Midbrain (tissue), 1 donor: ENCODE measurements at regions not wholly inside any gene's neighbourhood (a gene's known extent, or its start where the extent isn't known, plus 50 kb on each side); places are given as distances from the start of the nearest gene placed in this dataset.
"Not testable (repeated sequence)": the region's sequence is repeated elsewhere in the genome, so short reads cannot be mapped to it uniquely, and the experiment has no call there.

ENCODE experiments used
- DNase-seq: peaks from one replicate; lab custom pipeline; 2025; lab: John Stamatoyannopoulos, UW

DNA sequence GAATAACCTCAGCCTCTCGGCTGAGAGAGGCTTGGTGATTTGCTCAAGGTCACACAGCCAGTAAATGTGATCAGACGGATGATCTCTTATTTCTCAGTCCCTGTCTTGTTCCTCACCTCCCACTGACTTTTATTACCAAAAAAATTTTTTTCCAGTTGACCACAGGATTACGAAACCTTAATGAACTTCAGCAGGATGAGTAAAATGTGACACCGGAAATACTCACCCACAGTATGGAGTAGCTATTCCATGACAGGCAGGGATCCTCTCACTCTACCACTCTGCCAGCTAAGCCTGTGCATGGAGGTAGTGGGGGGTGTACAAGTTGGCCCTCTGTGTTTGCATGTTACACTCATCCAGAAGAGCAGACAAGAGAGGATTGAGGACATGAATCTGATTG is 916.4 kb downstream of the UQCRFS1 start:
- DNase-seq: no peak

DNA sequence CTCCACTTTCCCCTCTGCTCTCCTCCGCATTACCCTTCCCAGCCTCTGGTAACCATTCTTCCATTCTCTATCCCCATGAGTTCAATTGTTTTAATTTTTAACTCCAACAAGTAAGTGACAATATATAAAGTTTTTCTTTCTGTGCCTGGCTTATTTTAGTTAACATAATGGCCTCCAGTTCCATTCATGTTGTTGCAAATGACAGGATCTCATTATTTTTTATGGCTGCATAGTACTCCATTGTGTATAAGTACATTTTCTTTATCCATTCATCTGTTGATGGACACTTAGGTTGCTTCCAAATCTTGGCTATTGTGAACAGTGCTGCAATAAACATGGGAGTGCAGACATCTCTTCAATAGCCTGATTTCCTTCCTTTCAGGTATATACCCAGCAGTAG is 918.0 kb downstream of the UQCRFS1 start:
- DNase-seq: not testable (repeated sequence)

- no peak for DNase-seq
Observed at GRCh38 chr19:28294395-28294794, 918.6 kb downstream of the UQCRFS1 start.

- DNase-seq: no peak
Observed at GRCh38 chr19:28293685-28294084, 919.3 kb downstream of the UQCRFS1 start.

DNA sequence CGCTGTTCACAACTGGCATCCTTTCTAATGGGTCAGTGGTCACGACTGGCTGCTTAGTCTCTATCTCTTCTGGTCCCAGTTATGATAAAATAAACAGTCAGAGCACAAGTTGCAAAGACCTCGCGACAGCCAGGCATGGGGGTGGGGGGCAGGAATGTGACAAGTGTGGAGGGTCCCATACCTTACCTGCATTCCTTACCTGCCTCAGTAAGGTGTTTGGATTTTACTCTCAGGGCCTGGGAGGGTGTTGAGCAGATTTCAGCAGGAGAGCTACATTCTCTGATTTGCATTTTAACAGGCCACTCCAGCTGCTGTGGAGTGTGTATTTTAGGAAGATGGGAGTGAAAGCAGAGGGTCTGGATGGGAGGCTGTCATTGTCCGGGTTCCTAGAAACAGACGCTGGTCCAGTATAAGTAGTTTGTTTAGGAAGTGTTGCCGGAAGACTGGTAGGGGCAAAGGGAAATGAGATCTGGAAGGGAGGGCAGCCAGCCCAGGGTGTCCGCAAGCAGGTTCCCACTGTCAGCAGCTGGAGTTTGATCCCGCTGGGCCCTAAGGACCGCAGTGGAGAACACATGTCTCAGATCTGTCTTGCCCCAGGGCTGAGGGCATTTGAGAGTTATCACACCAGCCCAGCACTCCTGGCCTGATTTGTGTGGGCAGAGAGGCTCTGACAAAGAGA is 920.0 kb downstream of the UQCRFS1 start:
- no peak for DNase-seq

GRCh38 chr19:28291874-28292273 is 921.1 kb downstream of the UQCRFS1 start:
- no peak for DNase-seq

GRCh38 chr19:28290963-28291657 is 921.8 kb downstream of the UQCRFS1 start:
- DNase-seq: no peak

GRCh38 chr19:28289295-28290063 is 923.5 kb downstream of the UQCRFS1 start:
- peak; percentile 71 for DNase-seq

GRCh38 chr19:28288572-28289264 is 924.2 kb downstream of the UQCRFS1 start:
- no peak for DNase-seq

GRCh38 chr19:28285917-28286316 is 927.0 kb downstream of the UQCRFS1 start:
- no peak for DNase-seq

- no peak for DNase-seq
Observed at GRCh38 chr19:28285078-28285477, 927.9 kb downstream of the UQCRFS1 start.

DNA sequence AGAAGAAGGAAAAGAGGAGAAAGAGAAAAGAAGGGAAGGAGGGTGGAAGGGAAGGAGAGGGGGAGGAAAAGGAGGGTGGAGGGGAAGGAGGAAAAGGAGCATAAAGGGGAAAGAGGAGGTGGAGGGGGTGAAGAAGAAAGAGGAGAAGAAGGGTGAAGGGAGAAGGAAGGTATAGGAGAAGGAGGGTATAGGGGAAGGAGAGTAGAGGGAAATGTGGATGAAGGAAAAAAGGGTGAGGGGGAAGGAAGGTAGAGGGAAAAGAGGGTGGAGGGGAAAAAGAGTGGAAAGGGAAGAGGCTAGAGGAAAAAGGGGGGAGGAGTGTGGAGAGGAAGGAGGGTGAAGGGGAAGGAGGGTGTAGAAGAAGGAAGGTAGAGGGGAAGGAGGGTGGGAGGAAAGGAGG is 928.6 kb downstream of the UQCRFS1 start:
- DNase-seq: no peak

DNA sequence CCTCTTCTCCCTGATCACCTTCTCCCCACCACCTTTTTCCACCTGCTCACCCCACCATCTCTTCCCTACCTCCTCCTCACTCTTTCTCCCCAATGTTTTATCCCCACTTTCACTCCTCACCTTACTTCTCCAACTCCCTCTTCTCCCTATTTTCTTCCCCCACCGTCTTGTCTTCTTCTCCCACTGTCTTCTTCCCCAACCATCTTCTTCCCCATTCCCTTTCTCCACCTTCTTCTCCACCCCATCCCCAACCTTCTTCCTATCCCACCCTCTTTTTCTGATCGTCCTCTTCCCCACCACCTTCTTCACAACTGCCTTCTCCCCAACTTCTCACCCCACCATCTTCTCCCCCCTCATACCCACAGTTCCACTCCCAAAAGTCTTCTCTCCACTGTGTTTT is 929.4 kb downstream of the UQCRFS1 start:
- DNase-seq: no peak

DNA sequence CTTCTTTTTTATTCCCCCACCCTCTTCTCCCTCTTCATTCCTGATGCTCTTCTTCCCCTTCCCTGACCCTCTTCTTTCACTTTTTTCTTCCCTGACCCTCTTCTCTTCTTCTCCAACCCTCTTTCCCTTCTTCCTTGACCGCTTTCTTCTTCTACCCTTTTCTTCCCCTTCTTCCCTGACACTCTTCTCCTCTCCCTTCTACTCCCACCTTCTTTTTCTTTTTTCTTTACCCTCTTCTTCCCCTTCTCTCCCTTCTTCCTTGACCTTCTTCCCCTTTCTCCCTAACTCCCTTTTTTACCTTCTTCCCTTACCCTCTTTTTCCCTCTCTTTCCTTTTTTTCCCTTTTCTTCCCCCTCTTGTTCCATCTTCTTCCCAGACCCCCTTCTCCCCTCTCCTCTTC is 931.3 kb downstream of the UQCRFS1 start:
- no peak for DNase-seq

GRCh38 chr19:28264556-28264955 is 948.4 kb downstream of the UQCRFS1 start:
- no peak for DNase-seq

DNA sequence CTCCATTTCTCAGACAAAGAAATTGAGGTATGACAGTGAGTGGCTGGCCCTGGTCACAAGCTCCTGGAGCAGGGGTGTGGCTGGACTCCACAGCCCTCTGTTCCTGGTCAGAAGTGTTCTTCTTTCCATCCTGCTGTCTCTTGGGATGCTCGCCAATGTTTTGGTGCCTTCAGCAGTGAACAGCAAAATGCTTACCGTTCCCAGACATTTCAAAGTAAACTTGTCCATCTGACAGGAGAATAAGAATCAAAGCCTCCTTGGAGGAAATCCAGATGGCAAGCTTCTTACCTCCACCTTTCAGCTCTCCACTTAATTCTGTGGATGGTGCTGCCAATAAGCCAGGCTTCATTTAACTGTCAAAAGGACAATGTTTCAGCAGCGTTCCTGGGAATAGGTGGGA is 954.1 kb downstream of the UQCRFS1 start:
- DNase-seq: no peak

- no peak for DNase-seq
Observed at GRCh38 chr19:28257396-28257795, 955.6 kb downstream of the UQCRFS1 start.

GRCh38 chr19:28247243-28247642 is 965.7 kb downstream of the UQCRFS1 start:
- DNase-seq: no peak

DNA sequence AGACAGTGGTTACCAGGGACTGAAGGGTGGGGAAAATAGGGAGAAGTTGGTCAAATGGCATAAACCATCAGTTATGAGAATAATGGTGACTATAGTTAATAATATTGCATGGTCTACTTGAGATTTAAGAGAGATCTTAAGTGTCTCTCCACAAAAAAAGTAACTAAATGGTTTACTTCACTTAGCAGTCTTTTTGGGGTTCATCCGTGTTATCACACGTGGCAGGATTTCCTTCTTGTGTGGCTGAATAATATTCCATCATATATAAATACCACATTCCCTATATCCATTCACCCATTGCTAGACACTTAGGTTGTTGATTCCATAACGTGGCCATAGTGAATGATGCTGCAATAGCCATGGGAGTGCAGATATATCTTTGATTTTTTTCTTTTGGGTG is 967.0 kb downstream of the UQCRFS1 start:
- no peak for DNase-seq

GRCh38 chr19:28244966-28245365 is 968.0 kb downstream of the UQCRFS1 start:
- DNase-seq: no peak

DNA sequence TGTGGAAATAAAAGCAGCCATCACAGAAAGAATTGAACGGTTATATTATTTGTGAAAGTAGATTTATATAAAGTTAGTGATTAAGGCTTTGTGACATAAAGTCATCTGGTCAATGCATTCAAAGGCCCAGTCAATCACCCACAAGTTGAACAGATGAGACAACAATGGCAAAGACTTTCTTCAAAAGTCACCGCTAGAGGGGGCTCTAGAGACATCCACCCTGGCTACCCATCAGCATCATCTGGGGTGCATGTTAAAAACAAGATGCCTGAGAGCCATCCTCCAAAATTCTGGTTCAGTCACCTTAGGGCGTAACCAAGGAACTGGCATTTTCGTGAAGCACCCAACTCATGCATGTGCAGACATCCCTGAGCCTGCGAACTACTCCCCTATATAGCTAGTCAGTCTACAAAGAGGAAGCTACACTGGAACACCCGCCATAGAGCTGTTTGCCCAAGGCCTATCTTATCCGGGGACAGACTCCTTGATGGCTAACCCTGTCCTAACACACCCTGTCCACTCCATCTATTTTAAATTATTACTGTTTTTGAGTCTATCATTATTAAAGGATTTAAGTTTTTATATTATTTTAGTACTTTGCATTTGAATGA is 970.5 kb downstream of the UQCRFS1 start:
- peak; percentile 37 for DNase-seq

GRCh38 chr19:28239270-28239669 is 973.7 kb downstream of the UQCRFS1 start:
- no peak for DNase-seq
